Left hindlimb (tissue), 1 donor: ENCODE measurements at regions not wholly inside any gene's neighbourhood (a gene's known extent, or its start where the extent isn't known, plus 50 kb on each side); places are given as distances from the start of the nearest gene placed in this dataset.

Source experiments
- DNase-seq: peaks from one replicate; pipeline ENCODE4 v3.0.0-alpha.2; 2018

DNA sequence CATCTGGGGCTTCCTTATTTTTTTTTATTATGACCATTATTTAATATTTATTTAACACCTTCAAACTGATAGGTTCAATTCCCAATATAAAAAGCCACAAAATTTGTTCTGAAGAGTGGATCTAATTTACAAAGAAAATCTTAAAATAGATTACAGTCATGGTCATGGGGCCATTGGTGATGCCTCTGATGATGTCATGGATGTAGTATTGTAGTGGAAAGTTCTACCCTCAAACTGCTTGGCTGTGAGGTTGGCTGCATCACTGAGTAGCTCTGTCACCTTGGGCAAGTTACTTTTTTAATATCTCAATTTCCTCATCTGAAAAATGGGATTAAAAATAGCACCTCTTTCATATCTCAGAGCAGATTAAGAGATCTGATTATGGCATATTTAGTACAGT is 128.5 kb downstream of the DKK1 start:
- no peak for DNase-seq

DNA sequence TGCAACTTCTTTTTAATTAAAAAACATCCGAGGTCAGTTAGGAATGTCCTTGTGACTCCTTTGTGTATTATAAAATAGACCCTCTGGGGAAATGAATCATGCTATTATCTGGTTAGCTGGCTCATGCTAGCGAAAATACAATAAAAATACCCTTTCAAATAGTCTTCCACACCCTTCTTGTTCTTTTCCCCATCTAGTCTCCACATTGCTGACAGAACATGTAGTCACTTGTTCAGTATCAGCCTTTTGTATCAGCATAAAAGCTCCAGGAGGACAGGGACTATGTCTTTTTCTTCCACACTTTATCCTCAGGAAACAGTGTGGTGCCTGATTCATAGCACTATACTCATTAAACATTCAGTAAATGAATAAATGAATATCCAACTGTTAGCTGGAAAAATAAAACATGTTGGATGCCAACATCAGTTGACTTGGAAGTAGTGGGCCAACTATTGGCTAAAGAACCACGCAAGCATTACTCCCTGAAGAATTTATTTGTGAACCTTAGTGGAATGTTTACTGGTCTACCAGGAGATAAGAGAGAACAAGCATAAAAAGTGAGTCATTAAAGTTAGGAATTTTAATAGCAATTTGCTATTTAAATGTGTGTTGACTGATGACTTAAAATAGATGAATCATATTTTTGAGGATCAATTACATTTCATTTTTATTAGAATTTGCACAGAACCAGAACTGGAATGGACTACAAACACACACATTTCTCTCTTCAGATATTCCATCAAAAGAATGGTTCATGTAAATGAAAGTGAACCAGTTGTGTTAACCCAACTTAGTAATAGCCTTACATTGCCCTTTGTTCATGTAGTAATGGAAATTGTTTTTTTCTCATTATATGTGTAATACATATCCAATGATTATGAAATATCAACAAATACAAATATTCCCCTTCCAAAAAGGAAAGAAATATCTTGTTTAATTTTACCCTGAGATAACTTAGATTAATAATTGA is 129.6 kb downstream of the DKK1 start:
- DNase-seq, result no peak

DNA sequence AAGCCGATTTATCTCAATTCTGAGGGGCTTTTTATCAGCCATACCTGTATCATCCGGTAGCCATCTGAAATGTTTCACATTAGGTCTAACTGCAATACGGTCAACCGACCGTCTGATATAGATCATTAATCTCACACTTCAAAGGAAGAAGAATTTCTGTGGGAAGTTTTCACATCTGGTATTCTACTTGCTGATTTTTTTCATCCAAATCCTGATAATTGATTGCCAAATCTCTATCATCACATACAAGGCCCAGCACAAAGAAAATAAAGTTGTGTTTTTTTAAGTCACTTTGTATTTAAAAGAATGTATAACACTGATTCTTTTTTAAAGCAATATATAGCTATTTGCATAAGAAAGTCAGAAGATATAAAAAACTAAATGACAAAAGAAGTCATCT is 132.3 kb downstream of the DKK1 start:
- no peak for DNase-seq

DNA sequence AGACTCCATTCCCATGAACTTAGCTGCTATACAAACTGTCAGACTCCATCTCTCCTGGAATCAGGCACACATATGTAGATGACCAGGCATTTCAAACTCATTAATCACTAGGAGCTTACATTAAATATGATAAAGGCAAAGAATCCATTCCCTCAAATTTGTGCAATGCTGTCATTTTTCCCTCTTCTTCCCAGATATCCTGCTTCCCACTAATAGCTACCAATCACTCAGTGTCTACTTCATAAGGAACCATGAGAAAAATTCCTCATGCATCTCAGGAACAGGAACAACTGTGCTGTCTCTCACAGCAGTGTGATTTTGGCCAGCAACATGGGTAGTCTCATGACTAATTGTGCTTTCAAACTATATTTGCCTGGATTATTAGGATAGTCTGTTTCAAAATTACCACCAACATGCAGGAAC is 133.9 kb downstream of the DKK1 start:
- no peak for DNase-seq

DNA sequence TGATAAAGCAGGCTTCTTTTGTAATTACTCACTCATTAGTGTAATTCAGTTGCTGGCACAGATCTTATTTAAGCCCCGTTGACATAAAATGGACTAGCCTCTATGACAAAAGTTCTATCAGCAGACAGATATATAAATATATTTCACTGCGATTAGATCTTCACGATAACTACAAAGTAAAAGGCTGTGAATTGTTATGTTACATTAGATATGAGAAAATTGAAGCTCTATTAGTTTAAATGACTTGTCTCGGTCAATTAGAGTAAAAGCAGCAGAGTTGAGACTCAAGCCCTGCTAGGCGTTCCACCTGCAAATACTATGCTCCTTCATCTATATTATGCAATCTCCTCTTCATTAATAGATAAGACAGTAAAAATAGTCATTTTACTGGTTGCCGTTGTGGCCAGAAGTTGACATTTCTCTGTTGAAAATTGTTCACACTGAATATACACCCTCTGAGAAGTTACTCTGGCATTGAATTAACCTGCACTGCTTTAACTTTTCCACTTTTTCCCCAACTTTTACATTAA is 136.7 kb downstream of the DKK1 start:
- DNase-seq, result no peak

DNA sequence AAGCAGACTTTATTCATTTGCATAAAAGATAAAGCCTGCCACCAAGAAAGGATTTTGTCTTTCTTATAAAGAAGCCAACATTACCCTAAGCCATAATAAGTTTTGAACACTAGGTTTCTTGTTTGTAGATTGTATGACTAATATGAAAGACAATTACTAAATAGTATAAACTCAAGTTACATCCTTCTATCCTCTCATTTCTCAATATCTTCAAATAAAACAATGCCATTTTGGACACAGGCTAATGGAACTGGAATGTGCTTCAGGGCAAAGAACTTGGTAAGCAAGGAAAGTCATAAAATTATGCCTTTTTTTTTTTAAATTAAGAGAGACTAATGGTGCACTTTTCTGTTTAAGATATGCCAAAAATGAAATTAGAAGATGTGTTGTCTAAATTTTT is 137.7 kb downstream of the DKK1 start:
- no peak for DNase-seq

DNA sequence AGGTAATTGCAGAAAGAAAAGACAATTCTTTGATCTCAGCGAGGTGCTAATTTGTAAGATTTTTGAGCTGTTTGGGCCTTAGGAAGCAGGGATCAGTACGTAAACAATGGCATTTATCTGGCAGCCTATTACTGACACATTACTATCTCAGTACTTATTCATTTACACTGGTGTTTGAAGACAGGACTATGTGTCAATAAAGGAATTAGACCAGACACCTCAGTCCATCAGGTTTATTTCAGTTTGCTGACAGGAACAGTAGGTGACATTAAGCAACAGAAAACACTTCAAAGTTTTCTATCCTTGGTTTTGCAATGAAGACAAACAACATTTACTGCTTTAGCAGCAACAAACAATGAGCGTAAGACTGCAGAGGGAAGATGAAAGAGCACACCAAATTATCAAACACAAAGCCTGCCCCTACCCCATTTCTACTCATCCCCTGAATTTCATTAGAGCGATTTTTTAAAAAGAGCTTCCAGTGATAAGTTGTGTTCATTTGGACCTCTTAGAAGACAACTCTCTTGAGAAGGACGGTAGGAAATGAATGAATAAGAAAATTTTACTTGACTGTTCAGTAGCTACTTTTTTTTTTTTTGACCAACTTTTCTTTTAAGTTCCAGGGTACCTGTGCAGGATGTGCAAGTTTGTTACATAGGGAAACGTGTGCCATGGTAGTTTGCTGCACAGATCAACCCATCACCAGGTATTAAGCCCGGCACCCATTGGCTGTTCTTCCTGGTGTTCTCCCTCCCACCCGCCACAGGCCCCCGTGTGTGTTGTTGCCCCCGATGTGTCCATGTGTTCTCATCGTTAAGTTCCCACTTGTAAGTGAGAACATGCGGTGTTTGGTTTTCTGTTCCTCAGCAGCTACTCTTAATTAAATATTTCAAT is 138.8 kb downstream of the DKK1 start:
- no peak for DNase-seq

DNA sequence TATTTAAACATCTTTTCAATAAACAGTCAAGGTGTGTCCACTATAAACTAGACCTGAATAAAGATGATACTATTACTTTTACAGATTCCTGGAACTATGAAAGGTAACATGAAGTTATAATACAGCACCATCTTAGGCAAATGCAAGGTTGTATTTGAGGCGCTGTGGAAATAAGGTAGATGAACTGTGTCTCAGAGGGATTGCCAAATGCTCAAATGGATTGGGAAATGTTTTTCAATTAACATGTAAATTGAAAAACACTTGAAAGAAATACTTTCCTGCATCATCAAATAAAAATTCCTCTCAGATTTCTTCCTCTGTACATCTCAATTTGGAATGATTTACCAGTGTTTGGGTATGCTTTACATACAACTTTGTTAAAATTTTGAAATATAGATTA is 139.4 kb downstream of the DKK1 start:
- no peak for DNase-seq

DNA sequence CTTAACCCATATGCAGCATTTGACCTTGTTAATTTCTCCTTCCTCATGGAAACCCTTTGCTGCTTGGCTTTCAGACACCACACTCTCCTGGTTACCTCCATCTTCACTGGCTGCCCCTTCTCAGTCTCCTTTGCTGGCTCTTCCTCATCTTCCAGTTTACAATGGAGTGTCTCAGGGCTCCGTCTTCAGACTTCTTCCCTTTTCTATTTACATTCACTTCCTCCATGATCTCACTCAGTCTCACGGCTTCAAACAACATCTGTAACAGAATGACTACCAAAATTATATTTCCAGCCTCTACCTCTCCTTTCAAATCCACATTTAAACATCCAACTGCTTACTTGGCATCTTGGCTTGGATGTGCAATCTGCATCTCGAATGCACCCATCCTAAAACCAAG is 140.4 kb downstream of the DKK1 start:
- no peak for DNase-seq

DNA sequence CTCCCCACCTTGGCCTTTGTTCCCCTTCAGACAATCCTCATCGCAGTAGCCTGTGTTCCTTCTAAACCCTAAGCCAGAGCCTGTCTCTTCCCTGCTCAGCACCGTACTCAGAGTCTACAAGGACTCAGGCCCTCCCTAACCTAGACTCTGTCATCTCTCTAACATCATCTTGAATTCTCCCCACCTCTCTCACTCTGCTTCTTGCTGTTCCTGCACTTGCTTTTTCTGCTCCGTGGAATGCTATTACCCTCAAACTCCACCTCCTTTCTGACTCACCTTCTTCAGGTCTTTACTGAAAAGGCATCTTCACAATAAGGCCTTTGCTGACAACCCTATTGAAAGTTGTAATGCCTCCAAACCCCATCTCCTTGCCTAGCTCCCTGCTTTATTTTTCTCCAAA is 141.0 kb downstream of the DKK1 start:
- DNase-seq, result no peak

DNA sequence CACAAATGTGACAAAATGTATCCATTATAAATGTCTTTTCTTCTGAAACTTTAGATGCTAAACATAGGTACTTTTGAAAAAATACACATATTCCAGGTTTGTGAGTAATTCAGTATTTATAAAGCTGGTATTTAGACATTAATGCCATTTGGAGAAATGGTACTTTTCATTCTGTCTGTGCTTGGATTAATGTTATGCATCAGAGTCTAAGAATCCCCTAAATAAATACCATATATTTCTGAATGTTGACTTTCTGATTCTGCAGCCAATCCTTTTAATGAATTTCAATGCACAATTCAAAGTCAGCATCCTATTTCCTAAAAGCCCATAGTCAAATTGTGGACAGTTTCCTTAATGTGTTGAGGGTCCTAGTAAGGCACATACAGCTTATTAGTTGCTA is 145.0 kb downstream of the DKK1 start:
- no peak for DNase-seq

DNA sequence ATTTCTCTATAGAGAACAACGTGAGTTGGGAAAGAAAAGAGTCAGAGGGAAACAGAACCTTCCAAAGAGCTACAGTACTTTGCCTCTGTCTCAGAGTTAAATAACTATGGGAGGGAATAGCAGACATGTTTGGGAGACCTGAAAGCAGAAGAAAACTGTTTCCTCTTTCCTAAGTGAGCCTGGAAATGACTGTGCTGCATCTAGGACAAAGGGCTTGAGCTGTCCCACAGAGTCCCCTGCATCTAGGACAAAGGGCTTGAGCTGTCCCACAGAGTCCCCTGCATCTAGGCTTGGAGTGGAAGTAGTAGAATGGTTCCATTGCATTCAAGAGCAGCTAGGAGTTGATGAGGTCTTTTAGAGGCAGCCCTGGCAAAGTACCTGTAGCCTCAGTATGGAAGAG is 149.7 kb downstream of the DKK1 start:
- DNase-seq, result no peak

DNA sequence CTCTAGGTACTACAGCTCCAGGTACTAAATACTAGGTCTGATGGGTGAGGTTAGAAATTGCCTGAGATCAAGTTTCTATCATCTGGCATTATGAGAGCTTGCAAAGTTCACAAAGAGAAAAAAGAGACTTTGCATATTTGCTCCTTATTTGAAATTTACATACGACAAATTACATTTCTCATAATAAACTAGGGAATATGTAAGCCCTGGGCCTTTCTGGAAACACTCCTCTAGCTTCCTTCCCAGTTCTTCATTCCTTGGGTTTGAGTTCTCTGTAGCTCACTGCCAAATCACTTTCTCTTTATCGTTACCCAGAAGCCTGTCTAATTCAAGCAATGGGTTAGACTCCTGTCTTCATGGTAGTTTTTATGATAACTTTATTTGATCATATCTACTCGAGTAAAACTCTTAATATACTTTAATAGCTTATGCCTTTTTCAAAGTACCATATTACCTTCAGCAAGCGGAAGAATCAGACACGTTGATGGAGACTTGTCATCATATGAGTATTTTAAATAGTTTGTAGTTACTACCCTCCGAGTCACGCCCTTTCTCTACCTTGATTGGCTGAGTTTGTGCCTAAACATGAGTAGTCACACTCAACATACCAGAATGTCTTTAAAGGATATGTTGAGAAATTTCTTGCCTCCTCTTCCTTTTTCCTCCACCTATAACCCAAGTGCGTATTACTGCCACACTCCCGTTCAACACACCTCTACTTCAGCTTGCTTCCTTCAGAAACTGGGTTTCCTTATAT is 150.5 kb downstream of the DKK1 start:
- DNase-seq, result no peak

DNA sequence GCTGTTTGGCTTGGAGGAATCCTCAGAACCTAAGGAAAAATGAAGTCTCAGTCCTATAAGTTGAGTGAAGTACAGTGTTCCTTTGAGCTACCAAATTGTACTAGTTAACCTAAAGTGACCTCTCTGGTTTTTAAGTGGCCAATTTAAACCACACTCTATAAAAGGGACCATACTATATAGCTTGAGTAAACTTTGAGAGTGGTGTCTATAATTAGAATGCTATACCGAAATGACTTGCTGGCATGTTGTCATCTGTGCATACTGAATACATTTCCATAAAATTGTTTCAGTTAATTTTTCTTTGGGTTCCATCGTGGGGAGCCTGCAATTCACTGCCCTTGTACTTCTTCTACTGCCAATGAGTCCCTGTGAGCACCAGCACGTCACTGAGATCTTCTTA is 151.1 kb downstream of the DKK1 start:
- DNase-seq, result no peak

DNA sequence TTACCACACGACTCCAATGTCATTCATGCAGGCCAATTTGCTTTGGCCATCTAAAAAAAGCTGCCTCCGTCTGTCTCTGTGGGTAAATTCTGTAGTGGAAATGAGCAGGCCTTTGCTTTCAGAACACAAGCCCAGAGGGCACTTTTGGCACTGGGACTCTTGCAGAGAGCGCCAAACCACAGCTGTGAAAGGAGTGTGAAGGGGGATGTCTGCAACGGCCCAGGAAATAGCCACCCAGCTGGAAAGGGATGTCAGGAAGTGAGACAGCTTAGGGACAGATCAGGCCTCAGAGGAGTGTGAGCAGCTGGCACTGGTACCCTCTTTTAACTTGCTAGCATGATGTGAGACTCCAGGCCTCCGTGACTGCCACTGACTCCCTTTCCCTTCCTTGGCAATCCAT is 152.4 kb downstream of the DKK1 start:
- DNase-seq, result peak; percentile 39

DNA sequence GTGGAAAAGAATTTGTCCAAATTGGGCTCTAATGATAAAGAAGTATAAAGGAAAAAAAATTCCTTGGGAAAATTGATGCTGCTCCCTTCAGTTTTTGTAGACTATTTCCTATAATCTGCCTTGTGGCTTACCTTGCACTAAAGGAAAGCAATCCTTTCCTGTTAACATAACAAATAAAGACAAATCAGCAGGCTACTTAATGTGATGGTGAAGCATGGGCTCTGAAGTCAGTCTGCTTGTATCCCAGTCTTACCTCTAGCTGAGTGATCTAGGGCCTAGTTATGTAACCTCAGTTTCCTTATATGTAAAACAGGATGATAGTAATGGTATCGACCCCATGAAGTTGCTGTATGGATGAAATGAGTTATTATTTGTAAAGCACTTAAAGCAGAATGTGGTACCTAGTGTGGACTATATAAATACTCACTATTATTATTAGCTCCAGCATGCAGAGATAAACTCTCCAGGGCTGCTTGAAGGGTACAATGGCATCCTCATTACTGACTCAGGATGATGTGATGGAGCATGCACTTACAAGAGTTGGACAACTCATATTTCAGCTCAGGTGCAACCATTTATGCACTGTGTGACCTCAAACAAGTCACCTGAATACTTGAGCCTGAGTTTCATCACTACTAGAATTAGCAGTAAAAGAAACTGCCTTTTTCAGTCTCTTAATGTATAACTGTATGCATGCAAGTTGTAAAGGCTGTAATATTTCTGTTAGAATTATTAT is 156.1 kb downstream of the DKK1 start:
- DNase-seq, result no peak

DNA sequence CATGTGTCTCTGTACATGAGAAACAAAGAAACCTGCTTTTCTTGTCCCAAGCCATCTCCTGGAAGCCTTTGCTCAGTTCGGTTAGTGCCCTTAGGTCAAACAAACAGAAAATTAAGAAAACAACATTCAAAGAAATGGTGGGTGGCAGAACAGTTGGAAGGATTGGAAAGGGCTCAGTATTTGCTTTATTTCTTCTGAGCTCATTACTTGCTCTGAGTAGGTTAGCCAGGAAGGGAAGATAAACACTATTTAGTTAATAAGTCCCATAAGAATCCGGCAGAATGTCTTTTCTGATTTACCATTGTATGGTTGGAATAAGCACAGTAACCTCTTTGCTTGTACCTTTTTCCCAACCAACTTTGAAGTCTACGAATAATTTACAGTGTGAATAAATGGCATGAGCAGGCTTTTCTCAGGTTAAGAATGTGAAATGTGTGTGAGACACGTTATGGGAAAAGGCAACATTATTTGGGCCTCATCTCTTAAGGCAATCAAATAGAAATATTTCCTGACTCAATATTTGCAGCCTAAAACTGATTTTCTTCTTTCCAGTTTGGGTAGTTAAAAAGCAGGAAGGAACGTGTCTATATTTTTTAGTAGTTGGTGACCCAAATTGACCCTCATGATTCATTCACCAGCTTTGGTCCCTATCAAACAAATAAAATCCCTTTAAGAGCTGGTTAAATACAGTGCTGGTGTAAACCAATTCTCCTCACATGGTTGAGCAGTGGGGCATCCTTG is 158.5 kb downstream of the DKK1 start:
- DNase-seq, result no peak

DNA sequence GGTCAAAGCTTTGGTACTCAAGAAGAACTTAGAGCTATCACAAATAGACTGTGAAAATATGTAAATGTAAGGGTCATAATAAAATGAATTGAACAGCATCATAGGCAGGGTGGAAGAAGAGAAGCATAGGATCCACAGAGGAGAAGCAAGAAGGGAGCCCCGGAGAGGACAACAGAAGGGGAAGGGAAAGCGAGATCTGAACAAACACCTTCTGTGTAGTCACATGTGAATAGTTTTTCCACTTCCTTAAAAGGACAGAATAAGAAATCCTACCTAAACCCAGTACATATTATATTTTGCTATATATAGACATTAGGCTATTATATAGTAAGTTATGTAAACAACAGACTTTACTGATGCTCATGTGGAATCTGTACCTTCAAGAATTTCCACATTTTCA is 160.2 kb downstream of the DKK1 start:
- no peak for DNase-seq

DNA sequence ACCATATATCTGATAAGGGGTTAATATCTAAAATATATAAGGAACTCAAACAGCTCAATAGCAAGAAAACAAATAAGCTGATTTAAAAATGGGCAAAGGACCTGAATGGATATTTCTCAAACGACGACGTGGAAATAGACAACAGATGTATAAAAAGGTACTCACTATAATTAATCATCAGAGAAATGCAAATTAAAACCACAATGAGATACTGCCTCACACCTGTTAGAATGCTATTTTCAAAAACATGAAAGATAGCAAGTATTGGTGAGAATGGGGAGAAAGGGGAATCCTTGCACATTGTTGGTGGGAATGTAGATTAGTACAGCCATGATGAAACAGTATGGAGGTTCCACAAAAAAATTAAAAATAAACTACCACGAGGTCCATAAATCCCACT is 163.2 kb downstream of the DKK1 start:
- DNase-seq, result no peak

DNA sequence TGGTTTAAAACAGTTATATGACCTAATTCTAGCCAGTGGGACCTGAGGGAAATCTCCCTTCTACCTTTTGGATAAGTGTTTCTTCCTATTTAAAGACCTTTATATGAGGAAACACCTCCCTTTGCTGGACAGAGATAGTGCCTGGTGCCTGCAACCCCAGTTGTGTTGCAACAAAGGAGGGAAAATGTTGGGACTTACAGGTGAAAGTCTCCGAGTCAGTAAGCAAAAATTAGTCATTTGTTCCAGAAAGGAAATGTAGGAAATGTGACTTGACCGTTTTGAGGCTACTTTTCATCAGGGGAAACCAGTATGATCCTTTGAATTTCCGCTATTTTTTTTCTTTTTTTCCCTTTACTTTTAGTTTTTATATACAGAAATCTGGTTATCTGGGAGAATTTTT is 165.5 kb downstream of the DKK1 start:
- no peak for DNase-seq

DNA sequence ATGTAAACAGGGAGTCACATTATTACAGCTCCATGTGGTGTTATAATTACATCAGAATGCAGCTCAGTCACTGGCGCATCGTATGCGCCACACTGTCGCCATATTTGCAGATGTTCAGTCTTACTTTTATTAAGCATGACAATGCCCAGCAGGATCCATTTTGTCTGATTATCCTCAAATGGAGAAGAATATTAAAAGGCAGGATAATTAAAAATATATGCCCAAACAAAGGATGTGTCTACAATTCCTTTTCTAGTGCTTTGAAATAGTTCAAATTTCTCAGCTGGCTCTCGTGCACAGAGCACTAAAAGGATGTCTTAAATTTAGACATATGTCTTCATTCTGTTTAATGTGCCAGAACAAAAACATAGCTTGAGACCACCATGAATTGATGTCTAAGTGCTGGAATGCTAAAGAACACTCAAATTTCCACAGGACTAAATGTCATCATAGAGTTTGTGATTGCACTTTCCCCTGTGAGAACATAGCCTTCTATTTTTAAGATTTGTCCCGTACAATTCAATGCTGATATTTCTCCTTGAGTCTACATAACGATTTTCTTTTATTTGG is 168.0 kb downstream of the DKK1 start:
- no peak for DNase-seq
